H9 (cell line): ENCODE measurements at regions not wholly inside any gene's neighbourhood (a gene's known extent, or its start where the extent isn't known, plus 50 kb on each side); places are given as distances from the start of the nearest gene placed in this dataset.

Source experiments
- DNase-seq: peaks from one replicate; pipeline ENCODE4 v3.0.0-alpha.2; 2017
- H2AFZ ChIP-seq: one replicate; pipeline ENCODE4 v1.6.1; 2013; ENCODE audit warnings: mild to moderate bottlenecking, low read length, control low read depth, moderate library complexity
- H2AK5ac ChIP-seq: 2 replicates; pipeline ENCODE4 v1.6.1; 2013; ENCODE audit warnings: low read length, control low read depth, mixed read lengths; ENCODE audit not compliant: insufficient read length
- H2BK120ac ChIP-seq: one replicate; pipeline ENCODE4 v1.6.1; 2013; ENCODE audit warnings: low read depth, mild to moderate bottlenecking, low read length, control low read depth, inconsistent platforms; ENCODE audit not compliant: poor library complexity, severe bottlenecking
- H2BK12ac ChIP-seq: 2 replicates; pipeline ENCODE4 v1.6.1; 2013; ENCODE audit warnings: low read length, control low read depth, mixed read lengths, low read depth; ENCODE audit not compliant: insufficient read length
- H2BK15ac ChIP-seq: 2 replicates; pipeline ENCODE4 v1.6.1; 2013; ENCODE audit warnings: low read depth, low read length, control low read depth
- H2BK20ac ChIP-seq: one replicate; pipeline ENCODE4 v1.6.1; 2013; ENCODE audit warnings: low read depth, mild to moderate bottlenecking, low read length, control low read depth, inconsistent platforms; ENCODE audit not compliant: poor library complexity, severe bottlenecking
- H2BK5ac ChIP-seq: 2 replicates; pipeline ENCODE4 v1.6.1; 2013; ENCODE audit warnings: low read length, control low read depth, mixed read lengths; ENCODE audit not compliant: insufficient read length
- H3K14ac ChIP-seq: 2 replicates; pipeline ENCODE4 v1.6.1; 2013; ENCODE audit warnings: low read length, control low read depth; ENCODE audit not compliant: insufficient read depth
- H3K18ac ChIP-seq: 2 replicates; pipeline ENCODE4 v1.6.1; 2013; ENCODE audit warnings: low read depth, mild to moderate bottlenecking, mixed read lengths, low read length, control low read depth; ENCODE audit not compliant: insufficient read length
- H3K23ac ChIP-seq: 2 replicates; pipeline ENCODE4 v1.6.1; 2013; ENCODE audit warnings: low read length, control low read depth, mixed read lengths, low read depth; ENCODE audit not compliant: insufficient read length
- H3K23me2 ChIP-seq: 2 replicates; pipeline ENCODE4 v1.6.1; 2013; ENCODE audit warnings: low read depth, mild to moderate bottlenecking, mixed read lengths, low read length, control low read depth; ENCODE audit not compliant: insufficient read length, poor library complexity, severe bottlenecking
- H3K27ac ChIP-seq: 2 replicates; pipeline ENCODE4 v1.5.1; 2013; ENCODE audit warnings: low read length, control low read depth, mixed read lengths, low read depth; ENCODE audit not compliant: insufficient read length
- H3K27me3 ChIP-seq: 2 replicates; pipeline ENCODE4 v1.6.1; 2013; ENCODE audit warnings: low read length, control low read depth, inconsistent platforms; ENCODE audit not compliant: insufficient read depth
- H3K4ac ChIP-seq: 2 replicates; pipeline ENCODE4 v1.6.1; 2013; ENCODE audit warnings: low read depth, mild to moderate bottlenecking, control low read depth, inconsistent platforms, low read length, moderate library complexity
- H3K4me1 ChIP-seq: 2 replicates; pipeline ENCODE4 v1.6.1; 2013; ENCODE audit warnings: low read length, control low read depth, inconsistent platforms; ENCODE audit not compliant: insufficient read depth
- H3K4me2 ChIP-seq: 2 replicates; pipeline ENCODE4 v1.6.1; 2013; ENCODE audit warnings: low read length, control low read depth, mixed read lengths; ENCODE audit not compliant: insufficient read length, insufficient read depth
- H3K56ac ChIP-seq: 2 replicates; pipeline ENCODE4 v1.6.1; 2013; ENCODE audit warnings: low read depth, mild to moderate bottlenecking, mixed read lengths, low read length, control low read depth; ENCODE audit not compliant: insufficient read length
- H3K79me1 ChIP-seq: 2 replicates; pipeline ENCODE4 v1.6.1; 2013; ENCODE audit warnings: low read depth, mild to moderate bottlenecking, moderate library complexity, low read length, control low read depth, inconsistent platforms; ENCODE audit not compliant: insufficient read depth, poor library complexity, severe bottlenecking
- H3K79me2 ChIP-seq: 2 replicates; pipeline ENCODE4 v1.6.1; 2013; ENCODE audit warnings: low read length, control low read depth, inconsistent platforms; ENCODE audit not compliant: insufficient read depth
- H3K9ac ChIP-seq: 2 replicates; pipeline ENCODE4 v1.6.1; 2013; ENCODE audit warnings: low read length, control low read depth, mixed read lengths; ENCODE audit not compliant: insufficient read length; ENCODE audit errors: extremely low read depth
- H3K9me3 ChIP-seq: one replicate; pipeline ENCODE4 v1.6.1; 2013; ENCODE audit warnings: low read depth, low read length, inconsistent platforms; ENCODE audit not compliant: control insufficient read depth
- H3T11ph ChIP-seq: one replicate; pipeline ENCODE4 v1.6.1; 2013; ENCODE audit warnings: mild to moderate bottlenecking, low read length, control low read depth, inconsistent platforms
- H4K20me1 ChIP-seq: one replicate; pipeline ENCODE4 v1.6.1; 2013; ENCODE audit not compliant: control insufficient read depth, insufficient read length, insufficient read depth
- H4K5ac ChIP-seq: 2 replicates; pipeline ENCODE4 v1.6.1; 2013; ENCODE audit warnings: low read depth, mild to moderate bottlenecking, mixed read lengths, low read length, control low read depth; ENCODE audit not compliant: insufficient read length
- H4K8ac ChIP-seq: replicated peaks from 2 replicates; pipeline ENCODE4 v1.6.1; 2013; ENCODE audit warnings: low read length, control low read depth, mixed read lengths, low read depth; ENCODE audit not compliant: insufficient read length
- H4K91ac ChIP-seq: 2 replicates; pipeline ENCODE4 v1.6.1; 2013; ENCODE audit warnings: low read depth, mild to moderate bottlenecking, moderate library complexity, mixed read lengths, low read length, control low read depth; ENCODE audit not compliant: insufficient read length
- H3K27ac Mint-ChIP-seq, 3 experiments: 2 replicates in 2 of 3; 3 replicates in 1 of 3; pipeline ENCODE4 v1.8.0; 2020 to 2021; ENCODE audit warnings: mixed read lengths in 3 of 3, mild to moderate bottlenecking in 1 of 3, moderate library complexity in 1 of 3
- H3K27me3 Mint-ChIP-seq: 2 replicates; pipeline ENCODE4 v1.8.0; 2021; ENCODE audit warnings: low read depth, mild to moderate bottlenecking, moderate library complexity, mixed read lengths
- H3K36me3 Mint-ChIP-seq, 3 experiments: 2 replicates in 2 of 3; 3 replicates in 1 of 3; pipeline ENCODE4 v1.8.0; 2020 to 2021; ENCODE audit warnings: low read depth in 3 of 3, mixed read lengths in 3 of 3; ENCODE audit not compliant: insufficient read depth in 1 of 3
- H3K4me1 Mint-ChIP-seq, 2 experiments: 2 replicates each; pipeline ENCODE4 v1.8.0; 2020; ENCODE audit warnings: mixed read lengths in 2 of 2
- H3K4me3 Mint-ChIP-seq, 2 experiments: 2 replicates in 1 of 2; 3 replicates in 1 of 2; pipeline ENCODE4 v1.8.0; 2020 to 2021; ENCODE audit warnings: mild to moderate bottlenecking in 2 of 2, mixed read lengths in 2 of 2, moderate library complexity in 1 of 2
- H3K9me3 Mint-ChIP-seq, 2 experiments: 2 replicates in 1 of 2; 3 replicates in 1 of 2; pipeline ENCODE4 v1.8.0; 2020; ENCODE audit warnings: mild to moderate bottlenecking in 2 of 2, mixed read lengths in 2 of 2, moderate library complexity in 1 of 2
- CTCF ChIP-seq: fragments of 200-600 bp; sonication (generic); conservative IDR thresholded peaks from 3 replicates; pipeline ENCODE4 v1.8.0; 2021; ENCODE audit warnings: antibody characterized with exemption, mild to moderate bottlenecking
- WGBS: extraction: QIAGEN DNeasy Blood & Tissue Kit; methylation state at CpG from one replicate; pipeline ENCODE4 v1.1.7; 2013; ENCODE audit warnings: missing lambda C conversion rate, low lambda C conversion rate, mixed read lengths; ENCODE audit not compliant: insufficient read length; ENCODE audit errors: extremely low coverage; 5-methylcytosine and 5-hydroxymethylcytosine counted together

GRCh38 chr1:239438891-239439290, 52.5 kb downstream of the CHRM3 start:
- Histone ChIP-seq H4K8ac (no peak overlapping the region), H2BK120ac (no peak overlapping the region)

More at GRCh38 chr1:239438891-239439290, 52.5 kb downstream of the CHRM3 start:
- Histone ChIP-seq H3K18ac (no peak overlapping the region), H3K27me3 (no peaks in the 10 kb centered on the region), H2BK5ac (no peak overlapping the region), H2BK20ac (no peak overlapping the region), H3K14ac (no peak overlapping the region), H2AK5ac (no peak overlapping the region), H3K79me1 (no peaks in the 10 kb centered on the region), H3T11ph (no peak overlapping the region), H3K9me3 (no peaks in the 10 kb centered on the region), H3K4ac (no peak overlapping the region), H4K5ac (no peak overlapping the region), H3K23me2 (no peaks in the 10 kb centered on the region), H3K9ac (no peak overlapping the region), H3K27ac (no peak overlapping the region), H3K4me1 (no peaks in the 10 kb centered on the region), H2BK12ac (no peak overlapping the region), H2AFZ (no peak overlapping the region), H4K91ac (no peak overlapping the region), H3K23ac (no peak overlapping the region), H2BK15ac (no peak overlapping the region), H4K20me1 (no peaks in the 10 kb centered on the region), H3K56ac (no peak overlapping the region), H3K4me2 (no peak overlapping the region), H3K79me2 (no peaks in the 10 kb centered on the region)
- Mint-ChIP-seq H3K27ac (no peak overlapping the region), H3K27me3 (no peaks in the 10 kb centered on the region), H3K4me1 (no peaks in the 10 kb centered on the region), H3K9me3 (no peaks in the 10 kb centered on the region; a peak in 1 of 5 replicates), H3K4me3 (no peak overlapping the region), H3K36me3 (no peaks in the 10 kb centered on the region)
- DNase-seq, result no peak
- no CpG with 5 or more reads among the region's 1 CpG for WGBS
- no peak for TF ChIP-seq CTCF
